SK-N-SH treated with all-trans-retinoic acid at 6 μM for 48 hours (cell line): ENCODE measurements at regions not wholly inside any gene's neighbourhood (a gene's known extent, or its start where the extent isn't known, plus 50 kb on each side); places are given as distances from the start of the nearest gene placed in this dataset.
A peak's percentile ranks its signal among the peaks of the same experiment; 100 is the strongest.

ENCODE experiments used
- ATAC-seq: fragments of 200-7000 bp; cut with Tn5 transposase; 3 replicates; pipeline ENCODE4 v1.9.1; 2020; ENCODE audit warnings: mild to moderate bottlenecking, moderate library complexity
- ARNTL ChIP-seq: fragments of 450-650 bp; formaldehyde crosslinking; IDR thresholded peaks from 2 replicates; pipeline ENCODE4 v1.5.0; 2020; ENCODE audit warnings: low read depth, mild to moderate bottlenecking, moderate library complexity, borderline replicate concordance
- BACH2 ChIP-seq: fragments of 250-450 bp; sonication (Bioruptor Pico); IDR thresholded peaks from 2 replicates; pipeline ENCODE4 v1.9.0; 2021; ENCODE audit warnings: mild to moderate bottlenecking, borderline replicate concordance
- CSDC2 ChIP-seq: fragments of 250-450 bp; sonication (Bioruptor Pico); IDR thresholded peaks from 2 replicates; pipeline ENCODE4 v1.5.0; 2020; ENCODE audit warnings: mild to moderate bottlenecking, moderate library complexity
- ESRRG ChIP-seq: fragments of 250-450 bp; sonication (Bioruptor Pico); IDR thresholded peaks from 2 replicates; pipeline ENCODE4 v1.6.1; 2021; ENCODE audit warnings: mild to moderate bottlenecking
- GLIS3 ChIP-seq: fragments of 250-450 bp; sonication (Bioruptor Pico); IDR thresholded peaks from 2 replicates; pipeline ENCODE4 v1.5.0; 2020; ENCODE audit warnings: mild to moderate bottlenecking, moderate library complexity
- ISL1 ChIP-seq: fragments of 250-450 bp; sonication (Bioruptor Pico); IDR thresholded peaks from 2 replicates; pipeline ENCODE4 v2.1.2; 2022; ENCODE audit warnings: mild to moderate bottlenecking, moderate library complexity
- RARB ChIP-seq: fragments of 250-450 bp; sonication (Bioruptor Pico); IDR thresholded peaks from 2 replicates; pipeline ENCODE4 v1.8.0; 2021; ENCODE audit warnings: mild to moderate bottlenecking, moderate library complexity
- SNAI2 ChIP-seq: fragments of 250-450 bp; sonication (Bioruptor Pico); IDR thresholded peaks from 2 replicates; pipeline ENCODE4 v1.5.0; 2020; ENCODE audit warnings: mild to moderate bottlenecking, moderate library complexity
- TCF4 ChIP-seq: fragments of 250-450 bp; sonication (Bioruptor Pico); IDR thresholded peaks from 2 replicates; pipeline ENCODE4 v1.8.0; 2021; ENCODE audit warnings: mild to moderate bottlenecking, moderate library complexity, borderline replicate concordance
- TOX ChIP-seq: fragments of 250-450 bp; sonication (Bioruptor Pico); IDR thresholded peaks from 2 replicates; pipeline ENCODE4 v1.8.0; 2021; ENCODE audit warnings: mild to moderate bottlenecking, moderate library complexity, borderline replicate concordance
- ZC3H10 ChIP-seq: fragments of 250-450 bp; sonication (Bioruptor Pico); IDR thresholded peaks from 2 replicates; pipeline ENCODE4 v1.5.1; 2021; ENCODE audit warnings: mild to moderate bottlenecking, moderate library complexity
- ZFP3 ChIP-seq: fragments of 250-450 bp; sonication (Bioruptor Pico); IDR thresholded peaks from 2 replicates; pipeline ENCODE4 v1.5.0; 2020; ENCODE audit warnings: mild to moderate bottlenecking, moderate library complexity
- ZFP30 ChIP-seq: fragments of 450-650 bp; formaldehyde crosslinking; IDR thresholded peaks from 2 replicates; pipeline ENCODE4 v1.5.0; 2022; ENCODE audit warnings: mild to moderate bottlenecking, moderate library complexity
- ZNF565 ChIP-seq: fragments of 450-650 bp; formaldehyde crosslinking; conservative IDR thresholded peaks from 2 replicates; pipeline ENCODE4 v1.5.0; 2020; ENCODE audit warnings: low read depth, mild to moderate bottlenecking, moderate library complexity
- ZNF8 ChIP-seq: fragments of 450-650 bp; formaldehyde crosslinking; IDR thresholded peaks from 2 replicates; pipeline ENCODE4 v1.5.0; 2020; ENCODE audit warnings: mild to moderate bottlenecking, moderate library complexity
- TF ChIP-seq, protein P1 (sequence below): fragments of 250-450 bp; sonication (Bioruptor Pico); IDR thresholded peaks from 2 replicates; pipeline ENCODE4 v1.5.0; 2020; ENCODE audit warnings: mild to moderate bottlenecking, moderate library complexity
- TF ChIP-seq, protein P2 (sequence below): fragments of 250-450 bp; sonication (Bioruptor Pico); IDR thresholded peaks from 2 replicates; pipeline ENCODE4 v1.8.0; 2020; ENCODE audit warnings: mild to moderate bottlenecking, moderate library complexity, borderline replicate concordance
- TF ChIP-seq, protein P3 (sequence below): fragments of 250-450 bp; sonication (Bioruptor Pico); IDR thresholded peaks from 2 replicates; pipeline ENCODE4 v1.5.1; 2021; ENCODE audit warnings: mild to moderate bottlenecking, moderate library complexity
- TF ChIP-seq, protein P4 (sequence below): fragments of 250-450 bp; sonication (Bioruptor Pico); IDR thresholded peaks from 2 replicates; pipeline ENCODE4 v1.5.1; 2020; ENCODE audit warnings: low read depth, mild to moderate bottlenecking, moderate library complexity

DNA sequence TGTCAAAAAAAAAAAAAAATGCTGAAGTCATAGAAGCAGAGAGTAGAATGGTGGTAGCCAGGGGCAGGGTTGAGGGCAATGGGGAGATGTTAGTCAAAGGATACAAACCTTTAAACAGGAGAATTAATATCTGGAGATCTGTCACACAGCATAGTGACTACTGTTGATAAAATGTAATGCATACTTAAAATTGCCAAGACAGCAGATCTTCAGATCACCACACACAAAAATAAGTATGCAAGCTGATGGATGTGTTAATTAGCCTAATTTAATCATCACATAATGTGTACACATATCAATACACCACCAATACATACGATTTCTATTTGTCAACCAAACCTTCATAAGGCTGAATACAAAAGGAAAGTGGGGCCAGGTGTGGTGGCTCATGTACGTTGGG is 83.5 kb upstream of the PHACTR3 start:
- TF ChIP-seq, protein P1, sequence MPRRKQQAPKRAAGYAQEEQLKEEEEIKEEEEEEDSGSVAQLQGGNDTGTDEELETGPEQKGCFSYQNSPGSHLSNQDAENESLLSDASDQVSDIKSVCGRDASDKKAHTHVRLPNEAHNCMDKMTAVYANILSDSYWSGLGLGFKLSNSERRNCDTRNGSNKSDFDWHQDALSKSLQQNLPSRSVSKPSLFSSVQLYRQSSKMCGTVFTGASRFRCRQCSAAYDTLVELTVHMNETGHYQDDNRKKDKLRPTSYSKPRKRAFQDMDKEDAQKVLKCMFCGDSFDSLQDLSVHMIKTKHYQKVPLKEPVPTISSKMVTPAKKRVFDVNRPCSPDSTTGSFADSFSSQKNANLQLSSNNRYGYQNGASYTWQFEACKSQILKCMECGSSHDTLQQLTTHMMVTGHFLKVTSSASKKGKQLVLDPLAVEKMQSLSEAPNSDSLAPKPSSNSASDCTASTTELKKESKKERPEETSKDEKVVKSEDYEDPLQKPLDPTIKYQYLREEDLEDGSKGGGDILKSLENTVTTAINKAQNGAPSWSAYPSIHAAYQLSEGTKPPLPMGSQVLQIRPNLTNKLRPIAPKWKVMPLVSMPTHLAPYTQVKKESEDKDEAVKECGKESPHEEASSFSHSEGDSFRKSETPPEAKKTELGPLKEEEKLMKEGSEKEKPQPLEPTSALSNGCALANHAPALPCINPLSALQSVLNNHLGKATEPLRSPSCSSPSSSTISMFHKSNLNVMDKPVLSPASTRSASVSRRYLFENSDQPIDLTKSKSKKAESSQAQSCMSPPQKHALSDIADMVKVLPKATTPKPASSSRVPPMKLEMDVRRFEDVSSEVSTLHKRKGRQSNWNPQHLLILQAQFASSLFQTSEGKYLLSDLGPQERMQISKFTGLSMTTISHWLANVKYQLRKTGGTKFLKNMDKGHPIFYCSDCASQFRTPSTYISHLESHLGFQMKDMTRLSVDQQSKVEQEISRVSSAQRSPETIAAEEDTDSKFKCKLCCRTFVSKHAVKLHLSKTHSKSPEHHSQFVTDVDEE, result no peak
- TF ChIP-seq ESRRG (CRISPR knock-in tag) (no peak), ZNF8 (CRISPR knock-in tag) (no peak), CSDC2 (CRISPR knock-in tag) (no peak), TOX (CRISPR knock-in tag) (no peak), GLIS3 (CRISPR knock-in tag) (no peak), ZNF565 (CRISPR knock-in tag) (no peak), ISL1 (CRISPR knock-in tag) (no peak), SNAI2 (no peak)
- TF ChIP-seq, protein P2, sequence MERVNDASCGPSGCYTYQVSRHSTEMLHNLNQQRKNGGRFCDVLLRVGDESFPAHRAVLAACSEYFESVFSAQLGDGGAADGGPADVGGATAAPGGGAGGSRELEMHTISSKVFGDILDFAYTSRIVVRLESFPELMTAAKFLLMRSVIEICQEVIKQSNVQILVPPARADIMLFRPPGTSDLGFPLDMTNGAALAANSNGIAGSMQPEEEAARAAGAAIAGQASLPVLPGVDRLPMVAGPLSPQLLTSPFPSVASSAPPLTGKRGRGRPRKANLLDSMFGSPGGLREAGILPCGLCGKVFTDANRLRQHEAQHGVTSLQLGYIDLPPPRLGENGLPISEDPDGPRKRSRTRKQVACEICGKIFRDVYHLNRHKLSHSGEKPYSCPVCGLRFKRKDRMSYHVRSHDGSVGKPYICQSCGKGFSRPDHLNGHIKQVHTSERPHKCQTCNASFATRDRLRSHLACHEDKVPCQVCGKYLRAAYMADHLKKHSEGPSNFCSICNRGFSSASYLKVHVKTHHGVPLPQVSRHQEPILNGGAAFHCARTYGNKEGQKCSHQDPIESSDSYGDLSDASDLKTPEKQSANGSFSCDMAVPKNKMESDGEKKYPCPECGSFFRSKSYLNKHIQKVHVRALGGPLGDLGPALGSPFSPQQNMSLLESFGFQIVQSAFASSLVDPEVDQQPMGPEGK (CRISPR knock-in tag), result no peak
- TF ChIP-seq, all 23 proteins: peak for 0
- ATAC-seq, result no peak

DNA sequence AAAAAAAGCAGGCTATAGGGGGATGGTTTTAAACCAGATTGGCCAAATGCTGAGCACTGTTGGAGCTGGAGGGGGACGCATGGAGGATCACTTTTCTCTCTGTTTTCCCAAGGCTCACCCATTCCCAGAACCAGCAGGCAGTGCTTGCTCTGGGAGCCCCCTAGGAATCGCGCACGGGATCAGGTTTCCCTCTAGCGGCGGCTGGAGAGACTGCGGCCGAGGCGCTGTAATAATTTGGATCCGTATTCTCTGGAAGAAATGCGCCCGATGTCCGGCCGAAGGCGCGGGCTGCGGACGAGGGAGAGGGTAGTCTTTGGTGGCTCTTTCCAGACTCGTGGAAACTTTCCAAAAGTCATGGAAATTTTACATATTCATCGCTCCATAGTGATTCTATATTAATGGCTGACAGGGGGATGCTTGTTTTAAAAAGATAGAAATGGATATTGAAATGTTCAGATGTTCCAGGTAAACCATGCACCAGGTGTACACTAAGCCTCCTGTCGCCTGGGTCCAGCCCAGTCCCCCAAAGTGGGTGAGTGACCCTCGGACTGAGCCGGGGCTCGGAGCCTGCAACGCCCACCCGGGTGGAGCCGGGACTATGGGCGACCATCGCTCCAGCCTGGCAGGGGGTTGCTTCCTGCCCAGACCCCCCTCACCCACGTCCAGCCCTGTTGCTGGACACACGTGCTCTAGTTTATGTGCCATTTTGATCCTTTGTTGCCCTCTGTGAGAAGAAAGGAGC is 78.7 kb upstream of the PHACTR3 start:
- peak; percentile 98 for ATAC-seq

DNA sequence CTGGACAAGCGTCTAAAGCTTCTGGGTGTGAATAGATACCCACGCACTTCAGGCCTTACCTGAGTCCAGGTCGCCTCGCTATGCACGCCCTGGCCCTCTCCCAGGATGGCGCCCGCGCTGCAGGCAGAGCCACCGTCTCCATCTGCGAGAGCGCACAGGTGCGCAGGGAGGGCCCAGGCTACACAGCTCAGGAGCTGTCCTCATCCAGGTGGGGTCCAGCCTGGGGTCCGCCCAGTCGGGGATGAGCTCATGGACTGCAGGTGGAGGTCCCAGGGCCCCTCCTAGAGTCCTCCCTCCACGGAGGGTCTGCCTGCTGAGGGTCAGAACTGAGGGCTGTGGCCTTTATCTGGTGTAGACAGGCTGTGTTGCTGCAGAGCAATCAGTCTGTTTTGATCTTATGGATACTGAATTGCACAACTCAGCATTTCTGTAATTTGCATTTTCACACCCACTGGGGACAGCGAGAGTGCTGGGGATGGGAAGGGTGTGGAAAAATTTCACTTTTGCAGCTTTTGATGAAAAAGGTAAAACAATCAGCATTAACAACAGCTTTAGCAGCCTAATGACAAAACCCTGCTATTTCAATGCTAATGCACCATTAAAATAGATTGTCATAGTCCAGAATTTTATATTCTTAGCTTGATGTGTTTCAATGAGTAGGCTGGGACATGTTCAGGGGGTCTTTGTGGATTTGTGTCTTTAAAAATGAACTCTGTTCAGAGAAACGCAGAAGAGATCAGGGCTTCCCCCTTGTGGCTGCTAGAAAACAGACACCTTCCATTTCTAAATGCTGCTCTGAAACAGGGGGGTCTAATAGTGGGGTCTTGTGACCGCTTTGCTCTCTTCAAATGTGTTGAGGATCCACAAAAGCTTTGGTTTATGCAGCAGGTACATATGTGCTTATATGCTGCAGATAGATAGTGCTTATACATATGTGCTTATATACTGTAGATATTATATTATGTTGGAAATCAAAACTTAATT is 77.8 kb upstream of the PHACTR3 start:
- peak; percentile 75 for ATAC-seq

More for the DNA sequence above, 78.7 kb upstream of the PHACTR3 start:
- TF ChIP-seq GLIS3 (CRISPR knock-in tag) (no peak), TOX (CRISPR knock-in tag) (no peak), TCF4 (CRISPR knock-in tag) (no peak), RARB (CRISPR knock-in tag) (no peak), ZNF565 (CRISPR knock-in tag) (no peak)
- TF ChIP-seq, protein P2 (CRISPR knock-in tag), result no peak

DNA sequence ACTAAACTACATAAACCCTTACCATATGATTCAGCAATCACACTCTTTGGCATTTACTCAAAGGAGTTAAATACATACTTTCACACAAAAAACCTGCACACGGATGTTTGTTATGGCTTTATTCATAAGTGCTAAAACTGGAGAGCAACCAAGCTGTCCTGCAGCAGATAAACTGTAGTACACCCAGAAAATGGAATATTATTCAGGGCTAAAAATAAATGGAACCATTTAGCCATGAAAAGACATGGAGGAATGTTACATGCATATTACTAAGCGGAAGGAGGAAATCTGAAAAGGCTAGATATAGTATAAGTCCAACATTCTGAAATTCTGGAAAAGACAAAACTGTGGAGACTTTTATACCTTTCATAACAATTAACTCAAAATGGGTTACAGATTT is 73.6 kb upstream of the PHACTR3 start:
- ATAC-seq, result no peak
- TF ChIP-seq ZC3H10 (CRISPR knock-in tag) (no peak), GLIS3 (CRISPR knock-in tag) (no peak), ESRRG (CRISPR knock-in tag) (no peak), ARNTL (CRISPR knock-in tag) (no peak), ZFP30 (CRISPR knock-in tag) (no peak), ZFP3 (CRISPR knock-in tag) (no peak), RARB (CRISPR knock-in tag) (no peak), BACH2 (CRISPR knock-in tag) (no peak)
- TF ChIP-seq, protein P3, sequence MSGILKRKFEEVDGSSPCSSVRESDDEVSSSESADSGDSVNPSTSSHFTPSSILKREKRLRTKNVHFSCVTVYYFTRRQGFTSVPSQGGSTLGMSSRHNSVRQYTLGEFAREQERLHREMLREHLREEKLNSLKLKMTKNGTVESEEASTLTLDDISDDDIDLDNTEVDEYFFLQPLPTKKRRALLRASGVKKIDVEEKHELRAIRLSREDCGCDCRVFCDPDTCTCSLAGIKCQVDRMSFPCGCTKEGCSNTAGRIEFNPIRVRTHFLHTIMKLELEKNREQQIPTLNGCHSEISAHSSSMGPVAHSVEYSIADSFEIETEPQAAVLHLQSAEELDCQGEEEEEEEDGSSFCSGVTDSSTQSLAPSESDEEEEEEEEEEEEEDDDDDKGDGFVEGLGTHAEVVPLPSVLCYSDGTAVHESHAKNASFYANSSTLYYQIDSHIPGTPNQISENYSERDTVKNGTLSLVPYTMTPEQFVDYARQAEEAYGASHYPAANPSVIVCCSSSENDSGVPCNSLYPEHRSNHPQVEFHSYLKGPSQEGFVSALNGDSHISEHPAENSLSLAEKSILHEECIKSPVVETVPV (CRISPR knock-in tag), result no peak
- TF ChIP-seq, protein P4, sequence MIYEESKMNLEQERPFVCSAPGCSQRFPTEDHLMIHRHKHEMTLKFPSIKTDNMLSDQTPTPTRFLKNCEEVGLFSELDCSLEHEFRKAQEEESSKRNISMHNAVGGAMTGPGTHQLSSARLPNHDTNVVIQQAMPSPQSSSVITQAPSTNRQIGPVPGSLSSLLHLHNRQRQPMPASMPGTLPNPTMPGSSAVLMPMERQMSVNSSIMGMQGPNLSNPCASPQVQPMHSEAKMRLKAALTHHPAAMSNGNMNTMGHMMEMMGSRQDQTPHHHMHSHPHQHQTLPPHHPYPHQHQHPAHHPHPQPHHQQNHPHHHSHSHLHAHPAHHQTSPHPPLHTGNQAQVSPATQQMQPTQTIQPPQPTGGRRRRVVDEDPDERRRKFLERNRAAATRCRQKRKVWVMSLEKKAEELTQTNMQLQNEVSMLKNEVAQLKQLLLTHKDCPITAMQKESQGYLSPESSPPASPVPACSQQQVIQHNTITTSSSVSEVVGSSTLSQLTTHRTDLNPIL (CRISPR knock-in tag), result no peak
- TF ChIP-seq, protein P2 (CRISPR knock-in tag), result no peak

More for the DNA sequence above, 77.8 kb upstream of the PHACTR3 start:
- TF ChIP-seq RARB (CRISPR knock-in tag) (no peak), ZFP3 (CRISPR knock-in tag) (no peak), GLIS3 (CRISPR knock-in tag) (no peak)
